Hepatocyte (in vitro differentiated cells): ENCODE measurements at regions not wholly inside any gene's neighbourhood (a gene's known extent, or its start where the extent isn't known, plus 50 kb on each side); places are given as distances from the start of the nearest gene placed in this dataset.

Experiments
- DNase-seq: peaks from one replicate; pipeline ENCODE4 v3.0.0-alpha.2; 2016; ENCODE audit warnings: low spot score
- H2AFZ ChIP-seq: fragments of 200-600 bp; sonication (generic); 2 replicates; pipeline ENCODE4 v1.6.0; 2016; ENCODE audit warnings: antibody characterized with exemption, mild to moderate bottlenecking
- H3K27ac ChIP-seq: fragments of 200-600 bp; sonication (generic); 2 replicates; pipeline ENCODE4 v1.5.1; 2016; ENCODE audit warnings: mild to moderate bottlenecking
- H3K27me3 ChIP-seq: fragments of 200-600 bp; sonication (generic); 2 replicates; pipeline ENCODE4 v1.6.1; 2016
- H3K36me3 ChIP-seq: fragments of 200-600 bp; sonication (generic); replicated peaks from 2 replicates; pipeline ENCODE4 v1.5.1; 2016; ENCODE audit warnings: low read depth; ENCODE audit not compliant: insufficient read depth
- H3K4me1 ChIP-seq: fragments of 200-600 bp; sonication (generic); 2 replicates; pipeline ENCODE4 v1.5.1; 2016; ENCODE audit warnings: mild to moderate bottlenecking, moderate library complexity; ENCODE audit not compliant: insufficient read depth
- H3K4me2 ChIP-seq: fragments of 200-600 bp; sonication (generic); 2 replicates; pipeline ENCODE4 v1.6.0; 2016
- H3K4me3 ChIP-seq: fragments of 200-600 bp; sonication (generic); 2 replicates; pipeline ENCODE4 v1.5.1; 2016; ENCODE audit warnings: mild to moderate bottlenecking
- H3K79me2 ChIP-seq: fragments of 200-600 bp; sonication (generic); 2 replicates; pipeline ENCODE4 v1.6.0; 2017; ENCODE audit warnings: mild to moderate bottlenecking
- H3K9me2 ChIP-seq: fragments of 200-600 bp; sonication (generic); replicated peaks from 2 replicates; pipeline ENCODE4 v1.6.0; 2017; ENCODE audit warnings: mild to moderate bottlenecking; ENCODE audit not compliant: insufficient read depth
- H3K9me3 ChIP-seq: fragments of 200-600 bp; sonication (generic); 2 replicates; pipeline ENCODE4 v1.5.1; 2016; ENCODE audit warnings: low read depth, mild to moderate bottlenecking
- H4K20me1 ChIP-seq: fragments of 200-600 bp; sonication (generic); 2 replicates; pipeline ENCODE4 v1.6.0; 2016; ENCODE audit warnings: mild to moderate bottlenecking; ENCODE audit not compliant: insufficient read depth, poor library complexity, severe bottlenecking
- CTCF ChIP-seq: fragments of 200-600 bp; sonication (generic); IDR thresholded peaks from 2 replicates; pipeline ENCODE4 v1.5.1; 2016; ENCODE audit warnings: antibody characterized with exemption, mild to moderate bottlenecking; ENCODE audit not compliant: poor library complexity
- EZH2 ChIP-seq: fragments of 200-600 bp; sonication (generic); IDR thresholded peaks from 2 replicates; pipeline ENCODE4 v1.6.1; 2016; ENCODE audit warnings: antibody characterized with exemption, mild to moderate bottlenecking, borderline replicate concordance
- EZH2phosphoT487 ChIP-seq: fragments of 200-600 bp; sonication (generic); IDR thresholded peaks from one replicate; pipeline ENCODE4 v1.6.1; 2018; ENCODE audit warnings: antibody characterized with exemption, mild to moderate bottlenecking, low read depth, moderate library complexity; ENCODE audit not compliant: unreplicated experiment, severe bottlenecking
- WGBS: methylation state at CpG from one replicate; pipeline ENCODE4 v1.1.6; 2016; ENCODE audit warnings: low lambda C conversion rate; ENCODE audit errors: missing lambda C conversion rate; 5-methylcytosine and 5-hydroxymethylcytosine counted together

DNA sequence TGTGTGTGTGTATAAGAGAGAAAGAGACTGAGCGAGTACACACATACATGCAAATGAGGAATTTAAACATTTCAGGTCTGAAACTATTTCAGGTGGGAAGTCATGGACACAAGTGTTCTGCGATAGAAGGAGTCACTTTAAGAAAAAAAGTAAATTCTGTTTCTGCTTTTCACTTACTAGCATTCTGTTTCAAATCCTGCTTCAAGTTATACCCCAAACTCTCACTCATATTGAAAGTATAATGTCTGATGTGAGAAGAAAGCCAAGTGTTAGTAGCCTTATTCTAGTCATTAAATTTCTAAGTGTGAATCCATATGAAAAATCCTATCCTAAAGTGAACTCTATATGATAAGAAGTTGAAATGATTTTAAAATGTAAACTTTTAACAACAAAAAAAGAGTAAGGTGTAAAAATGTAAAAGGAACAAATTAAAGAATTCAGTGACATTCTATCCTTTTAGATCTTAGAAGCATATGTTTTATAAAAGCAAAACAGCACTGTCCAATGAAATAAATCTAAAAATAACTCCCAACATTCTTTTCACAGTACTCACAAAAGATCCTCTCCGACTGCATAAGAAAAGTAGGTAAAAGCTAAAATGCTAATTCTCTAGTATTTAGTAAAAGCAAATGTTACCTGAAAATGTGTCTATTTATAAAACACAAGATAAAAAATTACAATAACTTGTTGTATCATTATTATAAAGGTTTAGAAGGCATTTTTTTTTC lies 570.6 kb downstream of the ZEB2 start:
- no peaks in the 10 kb centered on the region for H3K36me3 ChIP-seq
- 95% methylated on average over 3 of the region's 3 CpGs for WGBS
- H3K27me3 ChIP-seq = no peaks in the 10 kb centered on the region

DNA sequence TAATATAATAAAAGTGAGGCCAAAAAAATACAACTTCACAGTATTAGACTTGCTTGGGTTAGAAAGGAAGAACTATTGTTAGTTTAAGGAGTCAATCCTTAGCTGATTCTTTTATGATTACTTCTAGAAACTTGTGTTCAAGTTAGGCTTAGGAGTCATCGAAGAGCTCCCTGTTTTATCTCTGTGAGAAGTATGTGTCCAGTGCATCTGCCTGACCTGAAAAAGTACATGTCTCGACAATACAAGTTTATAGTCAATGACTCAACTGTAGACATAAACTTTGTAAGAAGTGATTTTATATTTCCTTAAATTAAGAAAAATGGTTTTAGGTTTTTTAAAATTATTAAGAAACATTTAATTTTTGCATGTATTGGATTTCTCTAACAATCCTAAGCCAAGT lies 571.2 kb downstream of the ZEB2 start:
- Histone ChIP-seq H4K20me1 (no peaks in the 10 kb centered on the region), H3K27me3 (no peaks in the 10 kb centered on the region), H3K79me2 (no peaks in the 10 kb centered on the region), H3K36me3 (no peaks in the 10 kb centered on the region), H3K4me3 (no peak overlapping the region), H3K9me2 (no peaks in the 10 kb centered on the region), H3K4me2 (no peak overlapping the region), H3K9me3 (no peaks in the 10 kb centered on the region), H3K27ac (no peak overlapping the region), H3K4me1 (peaks cover 13% of the 10 kb centered on the region), H2AFZ (no peak overlapping the region)
- 79% methylated on average over 2 of the region's 2 CpGs for WGBS
- TF ChIP-seq CTCF = no peak
- no peak for TF ChIP-seq EZH2
- TF ChIP-seq EZH2phosphoT487 = no peak
- DNase-seq = no peak

More for the DNA sequence above, 570.6 kb downstream of the ZEB2 start:
- Histone ChIP-seq H3K79me2 (no peaks in the 10 kb centered on the region), H3K4me1 (peaks cover 17% of the 10 kb centered on the region), H4K20me1 (no peaks in the 10 kb centered on the region), H3K9me2 (no peaks in the 10 kb centered on the region), H3K9me3 (no peaks in the 10 kb centered on the region), H2AFZ (no peak overlapping the region), H3K4me3 (no peak overlapping the region), H3K4me2 (no peak overlapping the region), H3K27ac (no peak overlapping the region)
- TF ChIP-seq EZH2 = no peak
- TF ChIP-seq EZH2phosphoT487 = no peak
- no peak for TF ChIP-seq CTCF
- no peak for DNase-seq

DNA sequence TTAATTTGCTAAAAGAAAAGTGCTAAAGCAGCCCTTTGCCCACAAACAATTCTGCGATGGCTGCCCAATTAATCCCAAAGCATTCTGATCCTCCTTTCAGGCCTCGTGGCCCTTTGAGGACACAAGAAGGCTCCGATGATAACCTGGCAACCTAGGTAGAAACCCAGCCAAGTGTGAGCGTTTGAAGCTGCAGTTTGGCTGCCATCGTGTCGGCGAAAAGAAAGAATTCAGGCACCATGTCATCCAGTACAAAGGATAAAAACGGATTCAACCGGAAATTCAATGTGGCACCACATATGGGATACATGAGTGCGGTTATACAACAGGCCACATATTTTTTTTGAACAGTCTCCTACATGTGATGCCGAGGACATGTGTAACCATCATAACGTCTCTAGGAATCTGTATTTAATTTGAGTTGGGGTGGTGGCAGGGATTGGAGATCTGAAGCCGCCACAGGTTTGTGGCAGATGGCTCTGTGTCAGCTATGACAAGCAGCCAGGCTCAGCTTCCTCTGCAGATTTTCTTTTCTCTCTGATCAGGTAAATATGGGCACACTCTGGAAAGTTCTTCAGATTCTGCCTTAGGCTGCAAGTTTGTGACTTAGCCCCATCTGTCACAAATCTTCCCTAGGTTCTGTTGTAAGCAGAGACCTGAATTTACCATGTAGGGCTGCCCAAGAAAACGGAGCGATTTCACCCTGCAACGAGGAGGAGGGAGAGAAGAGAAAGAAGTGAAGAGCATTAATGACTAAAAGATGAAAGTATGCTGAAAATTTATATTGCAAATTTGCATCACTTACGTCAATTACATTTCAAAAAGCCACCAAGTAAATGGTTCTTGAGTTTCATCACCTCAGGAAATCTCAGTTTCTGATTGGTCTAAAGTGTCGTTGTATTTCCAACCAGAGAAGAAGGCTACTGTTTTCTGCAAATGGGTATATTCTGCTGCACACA lies 573.2 kb downstream of the ZEB2 start:
- DNase-seq = no peak
- H3K9me3 ChIP-seq = no peaks in the 10 kb centered on the region
- no peak overlapping the region for H3K4me3 ChIP-seq
- no peaks in the 10 kb centered on the region for H3K4me1 ChIP-seq
- no peaks in the 10 kb centered on the region for H4K20me1 ChIP-seq
- 93% methylated on average over 18 of the region's 18 CpGs for WGBS
- H3K79me2 ChIP-seq = no peaks in the 10 kb centered on the region
- H3K9me2 ChIP-seq = no peaks in the 10 kb centered on the region
- no peak overlapping the region for H3K4me2 ChIP-seq
- no peaks in the 10 kb centered on the region for H3K36me3 ChIP-seq
- no peak for TF ChIP-seq EZH2phosphoT487
- TF ChIP-seq EZH2 = no peak
- no peak for TF ChIP-seq CTCF
- no peak overlapping the region for H2AFZ ChIP-seq
- H3K27ac ChIP-seq = no peak overlapping the region
- no peaks in the 10 kb centered on the region for H3K27me3 ChIP-seq
